NT2/D1 (cell line): ENCODE measurements at regions not wholly inside any gene's neighbourhood (a gene's known extent, or its start where the extent isn't known, plus 50 kb on each side); places are given as distances from the start of the nearest gene placed in this dataset.

Experiments
- SUZ12 ChIP-seq: IDR thresholded peaks from 2 replicates; pipeline ENCODE4 v1.6.1; 2011; ENCODE audit not compliant: insufficient read length, insufficient read depth; ENCODE audit errors: extremely low read depth
- YY1 ChIP-seq: IDR thresholded peaks from 2 replicates; pipeline ENCODE4 v1.6.1; 2011; ENCODE audit not compliant: insufficient read length, insufficient read depth
- ZNF274 ChIP-seq: IDR thresholded peaks from 2 replicates; pipeline ENCODE4 v1.6.1; 2011; ENCODE audit warnings: mild to moderate bottlenecking, low read depth, low read length

DNA sequence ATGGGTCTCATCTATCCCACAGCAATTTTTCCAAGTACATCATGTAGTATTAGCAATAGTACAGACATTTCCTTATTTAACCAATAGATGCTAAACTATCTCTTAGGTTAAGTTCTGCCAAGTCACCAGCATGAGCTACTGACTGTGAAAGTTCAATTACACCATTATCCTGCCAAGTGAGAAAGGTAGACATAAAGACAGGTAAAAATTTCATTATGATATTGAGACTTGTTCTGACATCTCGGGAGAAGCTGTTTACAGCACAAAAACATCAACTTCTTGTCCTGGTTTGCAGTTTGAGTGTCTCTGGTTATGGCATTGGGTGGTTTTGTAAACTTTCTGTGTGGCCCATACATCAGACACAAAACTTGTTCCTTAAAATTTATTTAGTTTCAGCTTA, 622.4 kb upstream of the PCDH10 start:
- TF ChIP-seq YY1 (no peak), SUZ12 (no peak), ZNF274 (no peak)
